22Rv1 (cell line): ENCODE measurements at regions not wholly inside any gene's neighbourhood (a gene's known extent, or its start where the extent isn't known, plus 50 kb on each side); places are given as distances from the start of the nearest gene placed in this dataset.

Experiments used
- H3K27ac ChIP-seq: fragments of 450-650 bp; 2 replicates; pipeline ENCODE4 v1.5.1; 2017
- ZFX ChIP-seq: fragments of 450-650 bp; IDR thresholded peaks from 2 replicates; pipeline ENCODE4 v1.6.1; 2017; ENCODE audit warnings: antibody characterized with exemption, borderline replicate concordance
- TF ChIP-seq, protein P1 (sequence below): fragments of 450-650 bp; IDR thresholded peaks from 2 replicates; pipeline ENCODE4 v1.5.1; 2017; ENCODE audit warnings: mild to moderate bottlenecking

- TF ChIP-seq ZFX, result no peak
- TF ChIP-seq, protein P1, sequence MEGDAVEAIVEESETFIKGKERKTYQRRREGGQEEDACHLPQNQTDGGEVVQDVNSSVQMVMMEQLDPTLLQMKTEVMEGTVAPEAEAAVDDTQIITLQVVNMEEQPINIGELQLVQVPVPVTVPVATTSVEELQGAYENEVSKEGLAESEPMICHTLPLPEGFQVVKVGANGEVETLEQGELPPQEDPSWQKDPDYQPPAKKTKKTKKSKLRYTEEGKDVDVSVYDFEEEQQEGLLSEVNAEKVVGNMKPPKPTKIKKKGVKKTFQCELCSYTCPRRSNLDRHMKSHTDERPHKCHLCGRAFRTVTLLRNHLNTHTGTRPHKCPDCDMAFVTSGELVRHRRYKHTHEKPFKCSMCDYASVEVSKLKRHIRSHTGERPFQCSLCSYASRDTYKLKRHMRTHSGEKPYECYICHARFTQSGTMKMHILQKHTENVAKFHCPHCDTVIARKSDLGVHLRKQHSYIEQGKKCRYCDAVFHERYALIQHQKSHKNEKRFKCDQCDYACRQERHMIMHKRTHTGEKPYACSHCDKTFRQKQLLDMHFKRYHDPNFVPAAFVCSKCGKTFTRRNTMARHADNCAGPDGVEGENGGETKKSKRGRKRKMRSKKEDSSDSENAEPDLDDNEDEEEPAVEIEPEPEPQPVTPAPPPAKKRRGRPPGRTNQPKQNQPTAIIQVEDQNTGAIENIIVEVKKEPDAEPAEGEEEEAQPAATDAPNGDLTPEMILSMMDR, result no peak
- no peak overlapping the region for H3K27ac ChIP-seq
Observed at GRCh38 chr19:29010276-29010675, 202.7 kb downstream of the UQCRFS1 start.

DNA sequence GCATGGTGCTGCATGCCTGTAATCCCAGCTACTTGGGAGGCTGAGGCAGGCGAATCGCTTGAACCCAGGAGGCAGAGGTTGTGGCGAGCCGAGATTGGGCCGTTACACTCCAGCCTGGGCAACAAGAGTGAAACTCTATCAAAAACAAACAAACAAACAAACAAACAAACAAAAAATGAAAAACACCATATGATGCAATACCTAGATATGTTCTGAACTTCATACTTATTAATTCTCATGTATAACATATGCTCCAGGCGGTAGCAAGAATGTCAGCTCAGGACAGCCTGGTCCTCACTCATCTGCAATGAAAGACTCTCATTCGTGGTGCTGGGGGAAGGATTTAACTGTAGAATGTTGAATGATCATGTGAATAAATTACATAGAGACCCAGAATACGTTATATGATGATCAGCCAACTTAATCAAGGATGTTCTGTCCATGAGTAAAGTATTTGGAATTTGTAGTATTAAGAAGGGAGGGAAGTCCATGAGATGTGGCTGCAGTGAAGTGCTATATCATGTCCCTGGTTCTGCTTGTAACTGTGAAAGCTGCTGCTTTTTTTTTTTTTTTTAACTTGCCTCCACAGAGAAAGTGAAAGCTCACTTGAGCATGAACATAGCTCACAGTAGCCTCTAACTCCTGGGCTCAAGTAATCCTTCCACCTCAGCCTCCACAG is 206.8 kb downstream of the UQCRFS1 start:
- H3K27ac ChIP-seq, result no peak overlapping the region
- TF ChIP-seq ZFX, result no peak
- TF ChIP-seq, protein P1, result no peak

DNA sequence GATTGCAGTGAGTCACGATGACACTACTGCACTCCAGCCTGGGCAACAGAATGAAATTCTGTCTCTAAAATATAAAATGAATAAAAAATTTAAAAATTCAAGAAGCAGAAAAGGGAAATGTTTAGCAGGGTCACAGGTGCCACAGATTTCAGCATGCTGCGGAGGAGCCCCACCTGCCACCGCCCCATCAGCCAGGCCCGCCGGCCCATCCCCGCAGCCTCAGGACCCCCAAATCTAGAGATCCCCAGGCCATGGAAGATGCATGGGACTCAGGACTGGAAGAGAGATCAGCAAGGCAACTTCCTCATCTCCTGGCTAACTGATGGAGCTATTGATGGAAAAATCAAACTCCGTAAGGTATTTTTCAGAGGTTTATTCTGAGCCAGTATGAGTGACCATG is 208.2 kb downstream of the UQCRFS1 start:
- TF ChIP-seq, protein P1, result no peak
- TF ChIP-seq ZFX, result no peak
- no peak overlapping the region for H3K27ac ChIP-seq

DNA sequence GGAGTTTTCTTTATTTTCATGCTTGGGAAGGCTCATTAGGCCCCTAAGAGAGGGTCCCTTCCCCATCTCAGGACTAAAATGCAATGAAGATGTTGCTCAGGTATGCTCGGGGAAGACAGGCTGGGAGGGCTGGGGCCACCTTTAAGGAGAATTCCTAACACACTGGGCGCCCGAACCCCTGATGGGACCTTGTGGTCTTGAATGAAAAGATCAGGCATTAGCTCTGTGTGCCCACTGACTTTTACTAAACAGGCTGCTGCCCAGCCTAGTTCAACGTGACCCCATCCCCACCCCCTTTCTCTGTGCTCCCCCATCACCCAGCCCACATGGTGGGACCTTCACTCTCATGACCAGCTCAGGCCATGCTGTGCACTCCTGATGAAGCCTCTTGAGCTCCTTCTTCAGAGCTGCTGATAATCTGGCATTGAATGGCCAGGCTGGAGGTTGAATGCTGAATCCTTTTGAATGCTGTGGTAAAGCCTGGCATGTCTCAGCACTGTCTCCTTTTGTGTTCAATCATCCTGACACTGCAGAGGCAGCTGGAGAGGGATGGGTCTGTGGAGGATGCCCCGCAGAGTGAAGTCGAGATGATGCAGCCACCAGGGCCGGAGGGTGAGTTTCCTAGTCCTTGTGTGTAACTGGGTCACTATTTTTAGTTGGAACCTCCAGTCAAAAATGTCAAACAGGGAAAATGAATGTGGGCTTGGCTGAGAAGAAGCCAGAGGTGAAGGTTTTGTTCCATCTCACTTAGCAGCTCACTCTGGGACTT is 209.1 kb downstream of the UQCRFS1 start:
- no peak for TF ChIP-seq ZFX
- TF ChIP-seq, protein P1, result no peak
- H3K27ac ChIP-seq, result no peak overlapping the region

- TF ChIP-seq, protein P1, result no peak
- no peak for TF ChIP-seq ZFX
Observed at GRCh38 chr19:29002336-29002735, 210.6 kb downstream of the UQCRFS1 start.

GRCh38 chr19:29001597-29002245 is 211.2 kb downstream of the UQCRFS1 start:
- H3K27ac ChIP-seq, result no peak overlapping the region
- no peak for TF ChIP-seq ZFX
- TF ChIP-seq, protein P1, result no peak

More at GRCh38 chr19:29002336-29002735, 210.6 kb downstream of the UQCRFS1 start:
- H3K27ac ChIP-seq, result no peak overlapping the region
